A673 (cell line): ENCODE measurements at regions not wholly inside any gene's neighbourhood (a gene's known extent, or its start where the extent isn't known, plus 50 kb on each side); places are given as distances from the start of the nearest gene placed in this dataset.

ENCODE experiments used
- CTCF ChIP-seq: fragments of 300-800, 200-600 bp; sonication (generic); conservative IDR thresholded peaks from 2 replicates; pipeline ENCODE4 v1.5.1; 2017; ENCODE audit warnings: low read depth, mild to moderate bottlenecking, antibody characterized with exemption, low read length, moderate library complexity, mixed read lengths
- EZH2 ChIP-seq: fragments of 200-600 bp; sonication (generic); IDR thresholded peaks from 2 replicates; pipeline ENCODE4 v1.6.1; 2017; ENCODE audit warnings: borderline replicate concordance, low read depth, mild to moderate bottlenecking, mixed read lengths, antibody characterized with exemption, low read length; ENCODE audit not compliant: poor library complexity, severe bottlenecking

- no peak for TF ChIP-seq CTCF
- no peak for TF ChIP-seq EZH2
Measured at GRCh38 chr10:27382176-27382575, 121.9 kb upstream of the RAB18 start.
